GM18870 (cell line): ENCODE measurements at regions not wholly inside any gene's neighbourhood (a gene's known extent, or its start where the extent isn't known, plus 50 kb on each side); places are given as distances from the start of the nearest gene placed in this dataset.

Experiments used
- ATAC-seq: cut with Tn5 transposase; IDR thresholded peaks from one replicate; pipeline ENCODE4 v1.9.1; 2021; ENCODE audit warnings: moderate library complexity; ENCODE audit not compliant: unreplicated experiment

DNA sequence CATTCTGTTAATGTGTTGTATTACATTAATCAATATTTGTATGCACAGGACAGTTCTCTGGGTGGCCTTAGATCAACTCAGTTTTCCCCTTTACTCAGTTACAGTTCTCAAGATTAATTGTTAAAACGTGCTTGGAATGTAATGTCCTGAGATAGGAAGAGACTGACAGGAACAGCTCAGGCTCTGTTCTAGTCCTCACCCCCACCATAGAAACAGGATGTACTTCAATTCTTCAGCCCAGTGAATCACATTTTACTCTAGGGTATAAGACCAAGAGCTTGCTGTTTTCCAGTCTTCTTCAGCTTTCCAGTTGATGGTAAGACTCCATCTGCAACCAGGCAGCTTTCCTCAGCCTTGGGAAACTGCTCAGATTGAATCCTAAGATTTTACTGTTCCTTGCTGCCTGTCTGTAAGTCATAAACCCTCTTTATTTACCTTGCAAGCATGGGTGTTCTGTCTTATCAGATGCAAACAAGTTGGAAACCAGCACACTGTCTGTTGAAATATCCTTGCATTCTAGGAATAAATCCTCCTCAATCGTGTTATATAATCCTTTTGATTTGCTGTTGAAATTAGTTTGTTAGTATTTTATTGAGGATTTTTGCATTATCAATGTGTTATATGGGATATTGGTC is 836.9 kb upstream of the PCDH9 start:
- ATAC-seq, result no peak

DNA sequence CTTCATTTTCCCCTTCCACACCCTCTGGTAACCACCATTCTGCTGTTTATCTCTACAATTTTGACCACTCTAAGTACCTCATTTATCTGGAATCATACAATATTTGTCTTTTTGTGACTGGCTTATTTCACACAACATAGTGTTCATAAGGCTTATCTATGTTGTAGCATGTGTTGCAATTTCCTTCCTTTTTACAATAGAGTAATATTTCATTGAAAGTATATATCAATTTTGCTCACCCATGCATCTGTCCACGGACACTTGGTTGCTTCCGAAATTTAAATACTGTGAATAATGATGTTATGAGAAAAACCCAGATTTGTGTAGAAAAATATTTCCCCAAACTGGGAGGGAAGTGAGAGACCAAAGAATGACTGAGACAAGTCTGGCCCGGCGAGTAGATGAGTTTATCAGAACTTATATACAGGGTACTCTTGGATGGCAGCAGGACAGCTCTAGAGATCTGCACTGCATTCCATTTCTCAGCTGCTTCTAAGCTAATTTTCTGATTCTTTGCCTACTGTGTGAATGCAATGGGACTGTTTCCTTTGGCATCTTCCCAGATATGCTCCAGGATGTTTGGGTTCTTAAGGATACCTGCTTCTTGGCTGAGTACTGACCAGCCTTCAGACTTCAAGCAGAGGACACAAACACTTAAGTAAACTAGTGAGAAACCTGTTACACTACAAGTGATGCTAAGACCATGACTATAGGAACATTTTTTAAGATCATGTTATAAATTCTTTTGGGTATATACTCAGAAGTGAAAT is 834.0 kb upstream of the PCDH9 start:
- ATAC-seq, result no peak

DNA sequence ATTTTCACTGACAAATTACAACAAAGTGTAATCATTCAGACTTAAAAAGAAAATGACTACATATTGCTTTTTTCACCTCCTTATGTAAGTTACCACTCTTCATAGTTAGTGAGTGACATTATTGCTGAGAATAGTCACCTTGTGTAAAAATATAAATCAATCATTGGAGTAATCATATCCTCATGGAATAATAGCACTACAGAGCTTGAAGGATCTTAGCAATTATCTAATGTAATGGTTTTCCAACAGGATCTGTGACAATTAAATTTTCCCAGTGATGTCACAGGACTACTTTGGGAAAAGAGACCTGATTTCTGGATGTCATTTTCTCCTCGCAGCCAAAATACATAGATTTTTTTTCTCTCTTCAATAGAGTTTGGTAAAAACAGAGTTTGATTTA is 833.0 kb upstream of the PCDH9 start:
- no peak for ATAC-seq

DNA sequence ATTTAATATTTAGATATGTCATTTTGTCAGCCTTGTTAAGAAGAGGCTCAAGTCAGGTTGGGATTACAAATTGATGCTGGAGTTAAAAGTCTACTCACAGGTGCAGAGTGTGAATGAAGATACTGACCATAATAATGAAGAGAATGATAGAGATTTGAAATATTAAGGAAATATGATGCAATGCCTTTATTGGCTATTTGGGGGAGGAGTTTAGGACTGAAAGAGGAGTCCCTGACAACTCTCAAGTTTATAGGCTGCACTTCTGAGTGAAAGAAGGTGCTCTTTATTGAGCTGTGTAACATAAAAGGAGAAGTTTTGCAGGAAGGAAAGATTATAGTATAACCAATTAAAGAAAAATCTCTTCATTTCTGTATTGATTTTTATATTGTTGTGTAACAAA is 827.7 kb upstream of the PCDH9 start:
- ATAC-seq, result no peak

DNA sequence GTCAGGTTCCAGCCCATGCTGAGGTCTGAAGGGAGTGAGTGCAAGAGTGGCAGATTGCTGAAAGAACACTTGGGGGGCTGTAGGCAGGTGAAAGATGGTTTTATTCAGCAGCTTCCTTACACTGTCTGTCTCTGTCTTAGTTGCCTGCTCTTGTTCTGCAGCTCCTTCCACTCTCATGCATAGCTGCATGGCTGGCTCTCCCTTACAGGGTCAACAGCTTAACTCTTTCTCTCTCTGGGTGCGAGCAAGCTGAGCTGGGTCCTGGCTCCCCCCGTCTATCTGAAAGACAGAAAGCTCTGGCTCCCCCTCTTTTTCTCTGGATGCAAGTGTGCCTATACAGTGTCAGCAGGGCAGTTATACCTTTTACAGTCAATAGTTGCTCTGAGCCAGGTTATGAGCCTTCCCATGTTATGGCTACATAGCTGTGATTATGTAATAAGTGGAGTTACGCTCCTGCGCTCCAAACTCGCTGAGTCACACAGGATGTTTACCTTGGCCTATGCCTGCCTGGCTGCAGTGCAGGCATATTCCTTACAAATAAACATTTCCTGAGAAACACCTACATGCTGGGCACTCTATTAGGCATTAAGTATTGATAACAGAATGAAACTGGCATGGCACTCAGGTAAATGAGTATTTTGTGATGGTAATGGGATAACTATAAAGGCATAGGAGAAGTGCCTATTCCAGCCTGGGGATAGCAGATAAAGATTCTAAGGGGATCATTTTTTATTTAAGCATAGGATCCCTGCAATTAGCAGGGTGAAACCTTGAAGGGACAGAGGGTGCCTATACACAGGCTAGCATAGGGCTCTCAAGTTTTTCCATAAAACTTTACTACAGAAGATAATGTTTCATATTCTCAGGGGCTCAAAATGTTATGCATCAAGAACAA is 826.9 kb upstream of the PCDH9 start:
- ATAC-seq, result no peak

DNA sequence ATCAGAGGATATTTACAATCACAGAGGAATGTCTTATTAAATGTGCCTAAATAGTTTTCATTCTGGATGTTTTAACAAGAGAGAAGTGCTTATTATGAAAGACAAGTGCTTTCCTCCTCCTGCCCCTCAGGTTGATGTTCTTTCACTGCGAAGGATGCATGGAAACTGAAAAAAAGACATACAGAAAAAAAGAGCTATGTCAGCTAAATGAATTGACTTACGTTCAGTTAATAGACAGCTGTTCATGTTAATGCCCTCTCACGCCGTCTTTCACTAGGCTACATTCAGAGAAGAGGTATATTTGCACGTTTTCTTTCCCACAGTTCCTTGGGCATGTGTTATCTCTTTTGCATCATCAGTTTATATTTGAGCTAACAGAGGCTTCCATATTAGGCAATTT is 821.8 kb upstream of the PCDH9 start:
- ATAC-seq, result no peak

DNA sequence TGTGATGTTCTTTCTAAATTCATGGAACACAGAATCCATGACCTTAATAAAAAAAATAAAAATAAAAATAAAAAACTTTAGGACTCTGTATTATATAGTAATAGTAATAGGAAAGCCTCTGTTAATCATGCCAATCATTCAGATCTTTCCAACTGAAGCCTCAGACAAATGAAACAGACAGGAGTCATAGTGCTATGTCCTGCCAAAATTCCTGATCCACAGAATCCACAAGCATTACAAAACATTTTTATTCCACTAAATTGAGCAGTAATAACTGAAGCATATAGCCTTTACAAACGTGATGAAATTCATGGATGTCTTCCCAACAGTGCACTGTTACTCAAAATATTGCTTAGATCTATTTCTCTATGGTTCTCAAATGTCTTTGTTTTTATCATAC is 820.6 kb upstream of the PCDH9 start:
- no peak for ATAC-seq

DNA sequence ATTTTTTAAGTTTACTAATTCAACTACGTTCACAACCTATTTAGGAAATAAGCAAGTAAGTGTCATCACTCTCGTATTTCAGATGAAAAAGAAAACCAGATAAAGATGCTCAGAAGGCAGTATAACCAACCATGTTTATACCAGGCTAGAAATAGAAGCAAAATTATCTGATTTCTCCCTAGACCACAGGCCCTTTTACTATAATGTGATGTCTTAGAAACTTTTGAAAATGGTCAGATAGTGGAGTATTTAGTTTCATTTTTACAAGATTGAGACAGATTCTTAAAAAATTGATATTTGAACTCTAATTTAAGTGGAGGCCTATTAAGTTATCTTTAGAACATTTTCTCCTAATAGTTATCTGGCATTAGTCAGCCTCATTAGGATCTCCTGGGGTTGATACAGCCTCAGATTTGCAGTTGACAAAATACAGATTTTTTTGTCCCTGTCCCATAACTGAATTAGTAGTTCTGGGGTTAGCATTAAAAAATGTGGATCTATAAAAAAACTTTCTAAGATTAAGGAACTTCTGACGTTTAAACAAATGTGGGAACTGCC is 818.7 kb upstream of the PCDH9 start:
- no peak for ATAC-seq

DNA sequence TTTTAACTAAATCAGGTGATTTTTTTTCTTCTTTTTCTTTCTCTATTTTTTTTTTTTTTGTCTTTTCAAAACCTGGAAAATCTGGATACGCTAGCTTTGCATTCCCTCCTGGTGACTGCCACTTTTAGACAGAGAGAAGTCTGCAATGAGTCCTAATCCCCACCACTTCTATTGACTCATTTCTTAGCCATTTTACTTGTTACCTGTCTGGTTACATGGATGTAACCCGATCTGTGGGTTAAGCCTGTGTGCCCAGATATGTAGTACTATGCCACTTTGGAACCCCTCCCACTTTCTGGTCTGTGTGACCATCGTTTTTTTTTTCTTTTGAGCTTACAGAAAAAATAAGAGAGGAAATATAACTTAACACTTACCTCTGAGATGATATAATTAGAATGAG is 817.8 kb upstream of the PCDH9 start:
- ATAC-seq, result no peak

DNA sequence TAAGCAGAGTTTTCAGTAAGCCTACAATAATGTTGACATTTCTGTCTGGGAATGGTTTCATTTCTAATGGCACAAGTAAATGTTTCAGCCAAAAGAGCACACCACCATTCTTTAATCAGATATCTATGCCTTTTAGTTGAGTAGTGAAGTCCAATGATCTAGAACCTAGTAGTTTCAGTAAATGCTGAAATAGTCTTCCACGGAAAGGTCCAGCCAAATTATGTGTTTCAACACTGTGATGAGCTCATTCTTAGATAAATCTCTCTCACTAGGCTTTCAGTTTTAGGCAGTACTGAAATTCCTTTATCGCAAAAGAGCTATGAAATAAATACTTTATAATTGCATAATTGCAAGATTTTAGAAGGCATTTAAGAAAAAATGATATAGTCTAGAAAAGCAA is 816.8 kb upstream of the PCDH9 start:
- no peak for ATAC-seq

DNA sequence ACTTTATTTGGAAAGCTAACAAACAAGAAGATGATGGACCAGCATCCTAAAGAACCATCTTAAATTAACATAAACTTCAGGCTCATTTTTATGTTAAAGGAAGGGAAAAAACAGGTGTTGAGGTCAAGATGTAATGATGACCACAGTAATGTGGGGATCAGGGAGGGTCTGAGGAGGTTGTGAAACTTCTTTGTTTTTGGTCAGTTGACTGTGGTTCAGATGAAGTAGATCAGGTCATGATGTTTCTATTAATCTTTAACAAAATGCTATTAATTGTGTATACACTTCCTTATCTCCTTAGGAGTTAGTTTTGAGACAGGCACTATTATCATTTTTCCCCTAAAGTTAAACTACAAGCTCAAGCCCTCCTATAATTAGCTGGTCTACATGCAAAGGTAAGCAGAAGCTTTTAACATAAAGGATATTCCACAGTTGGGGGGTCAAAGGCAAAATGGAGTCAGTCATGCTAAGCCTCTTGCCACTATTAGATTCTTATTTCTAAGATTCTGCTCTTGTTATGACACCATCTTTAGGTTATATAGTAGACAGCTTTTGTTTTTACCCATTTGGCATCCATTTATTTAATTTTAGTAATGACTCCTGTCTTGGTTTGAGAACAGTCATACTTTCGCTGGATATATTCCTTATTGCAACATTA is 800.1 kb upstream of the PCDH9 start:
- no peak for ATAC-seq

DNA sequence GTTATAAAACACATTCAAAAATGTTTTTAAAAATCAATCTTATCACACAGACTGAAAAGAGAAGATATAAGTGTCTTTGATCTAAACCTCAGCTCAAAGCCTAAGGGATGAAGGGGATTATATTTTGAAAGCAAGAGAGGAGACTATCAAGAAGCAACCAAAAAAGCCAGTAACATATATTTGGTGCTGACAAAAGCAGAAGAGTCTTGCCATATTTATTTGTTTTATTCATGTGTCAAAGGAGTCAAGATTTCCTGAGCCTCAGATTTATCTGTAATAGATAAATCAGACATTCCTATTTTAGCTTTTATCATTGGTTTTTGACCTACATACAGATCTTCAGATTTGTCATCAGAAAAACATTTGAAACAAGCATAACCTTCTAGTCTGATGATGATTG is 798.6 kb upstream of the PCDH9 start:
- no peak for ATAC-seq

DNA sequence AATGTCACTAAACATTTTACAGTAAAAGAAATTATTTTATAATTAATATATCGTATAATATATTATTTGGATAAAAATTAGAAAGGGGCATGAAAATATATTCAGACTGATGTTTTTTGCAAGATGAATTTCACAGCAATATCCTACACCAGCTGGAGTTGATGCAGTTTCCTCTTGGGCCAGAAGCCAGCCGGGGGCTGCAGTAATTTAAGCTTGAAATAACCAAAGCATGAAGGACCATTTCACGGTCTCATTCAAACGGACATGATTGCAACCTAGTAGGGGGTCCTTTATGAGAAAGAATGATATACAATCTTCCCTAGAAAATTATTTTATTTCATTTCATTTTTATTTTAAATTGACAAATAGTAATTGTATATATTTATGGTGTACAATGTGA is 797.2 kb upstream of the PCDH9 start:
- no peak for ATAC-seq

DNA sequence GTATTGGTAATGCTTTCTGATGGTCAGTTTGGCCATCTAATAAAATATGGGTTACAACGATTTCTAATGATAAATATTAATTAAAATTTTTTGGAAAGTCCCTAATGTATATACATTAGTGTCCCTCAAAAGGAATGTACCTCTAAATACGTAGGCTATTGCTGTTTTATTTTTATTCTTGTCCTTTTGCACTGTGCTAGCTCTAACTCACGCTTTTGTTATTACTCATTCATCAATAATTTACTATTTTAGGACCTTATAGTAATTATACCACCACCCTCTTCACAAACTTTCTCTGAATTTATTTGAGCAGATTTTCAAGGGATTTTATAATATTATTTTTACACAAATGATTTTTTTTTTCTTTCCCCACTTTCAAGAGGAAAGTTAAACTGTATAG is 795.9 kb upstream of the PCDH9 start:
- peak; percentile 37 for ATAC-seq

DNA sequence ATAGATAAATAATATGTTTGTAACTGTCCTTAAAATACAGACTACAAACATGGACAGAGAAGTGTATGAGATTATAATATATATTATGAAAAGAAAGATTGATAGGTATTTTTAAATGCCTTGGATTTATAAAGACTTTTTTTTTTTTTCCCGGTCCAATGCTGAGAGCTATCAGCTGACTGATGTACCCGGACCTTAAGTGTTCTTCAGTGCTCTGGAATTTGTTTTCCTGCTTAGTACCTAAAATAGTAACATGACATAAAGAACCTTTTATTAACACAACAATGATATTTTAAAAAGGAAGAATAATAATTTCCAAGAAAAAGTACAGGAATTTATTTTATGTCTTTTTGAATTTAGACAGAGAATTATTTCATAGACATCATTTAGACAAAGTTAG is 795.5 kb upstream of the PCDH9 start:
- no peak for ATAC-seq

DNA sequence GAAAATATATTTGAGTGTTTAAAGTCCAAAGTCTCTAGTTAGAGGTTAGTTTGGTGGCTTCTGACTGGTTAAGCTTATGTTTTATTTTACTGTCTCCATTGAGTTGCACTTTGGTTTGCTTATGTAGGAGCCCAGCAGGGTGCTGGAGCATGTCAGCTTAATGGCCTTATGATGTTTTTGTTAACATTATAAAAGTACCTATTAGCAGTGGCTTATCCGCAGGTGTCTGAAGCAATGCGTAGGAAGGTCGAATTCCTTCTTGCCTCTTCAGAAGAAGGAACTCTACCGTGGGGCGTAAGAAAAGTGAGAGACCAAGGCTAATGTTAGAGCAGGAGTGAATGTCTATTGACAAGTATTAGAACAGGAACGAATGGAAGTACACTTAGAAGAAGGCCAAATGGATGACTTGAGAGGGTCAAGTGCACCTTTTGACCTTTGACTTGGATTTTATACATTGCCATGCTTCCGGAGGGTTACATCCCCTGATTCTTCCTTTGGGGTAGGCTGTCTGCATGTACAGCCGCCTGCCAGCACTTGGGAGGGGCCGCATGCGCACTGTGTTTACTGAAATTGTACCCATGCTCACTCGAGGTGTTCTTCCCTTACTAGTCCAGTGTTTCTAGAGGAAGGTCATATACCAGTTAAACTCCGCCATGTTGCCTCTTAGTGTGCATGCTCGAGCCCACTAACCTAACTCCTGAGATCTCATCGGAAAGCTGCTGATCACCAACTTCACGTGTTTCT is 793.9 kb upstream of the PCDH9 start:
- ATAC-seq, result no peak

DNA sequence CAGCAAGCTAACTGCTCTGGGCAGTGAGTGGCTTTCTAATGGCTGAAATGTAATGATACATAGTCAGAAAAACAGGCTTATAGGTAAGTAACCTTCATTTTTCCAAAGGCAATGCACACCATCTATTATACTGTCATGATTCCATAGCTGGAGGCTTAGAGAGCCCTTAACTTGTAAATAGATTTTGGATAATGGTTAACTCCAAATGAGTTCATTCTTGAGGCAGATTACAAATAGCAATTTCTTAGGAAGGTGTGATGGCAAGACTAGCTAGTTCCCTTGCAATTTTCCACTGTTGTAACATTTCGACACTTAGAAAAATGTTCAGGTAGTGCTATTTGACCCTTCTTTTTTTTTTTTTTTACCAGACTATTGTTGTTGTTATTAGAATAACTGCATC is 789.8 kb upstream of the PCDH9 start:
- ATAC-seq, result no peak

DNA sequence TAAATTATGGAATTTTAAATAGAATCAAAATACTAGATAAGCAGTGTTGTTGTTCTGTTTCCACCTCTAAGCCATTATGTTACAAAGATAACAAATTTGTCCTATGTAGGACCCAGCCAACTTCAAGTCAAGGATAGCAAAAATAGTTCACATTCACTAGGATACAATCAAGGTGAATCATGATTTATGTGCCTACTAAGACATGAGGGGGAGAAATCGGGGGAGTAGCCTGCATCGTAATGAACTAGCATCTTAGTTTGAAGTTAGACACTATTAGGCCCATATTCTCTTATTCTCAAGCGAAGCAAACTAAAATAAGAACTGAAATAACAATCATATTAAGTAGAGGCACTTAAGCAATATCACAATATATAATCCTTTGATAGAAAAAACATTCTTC is 779.4 kb upstream of the PCDH9 start:
- no peak for ATAC-seq

DNA sequence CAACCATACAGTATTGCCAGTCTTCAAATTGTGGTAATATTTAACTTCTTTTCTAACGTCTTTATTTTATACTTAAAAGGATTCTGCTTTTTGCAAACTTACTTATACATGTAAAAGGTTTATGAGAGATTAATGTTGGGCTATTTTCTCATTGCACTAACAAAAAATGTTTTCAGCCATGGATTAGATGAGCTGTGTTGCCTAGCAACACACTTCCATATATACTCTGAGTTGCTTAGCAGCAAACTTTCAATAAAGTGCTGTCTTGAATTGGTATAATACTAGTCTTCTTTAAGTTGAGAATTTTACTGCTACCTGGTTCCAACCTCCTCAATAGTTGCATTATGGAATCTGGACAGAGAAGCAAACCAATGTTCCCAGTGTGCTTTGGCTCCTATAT is 777.4 kb upstream of the PCDH9 start:
- no peak for ATAC-seq

DNA sequence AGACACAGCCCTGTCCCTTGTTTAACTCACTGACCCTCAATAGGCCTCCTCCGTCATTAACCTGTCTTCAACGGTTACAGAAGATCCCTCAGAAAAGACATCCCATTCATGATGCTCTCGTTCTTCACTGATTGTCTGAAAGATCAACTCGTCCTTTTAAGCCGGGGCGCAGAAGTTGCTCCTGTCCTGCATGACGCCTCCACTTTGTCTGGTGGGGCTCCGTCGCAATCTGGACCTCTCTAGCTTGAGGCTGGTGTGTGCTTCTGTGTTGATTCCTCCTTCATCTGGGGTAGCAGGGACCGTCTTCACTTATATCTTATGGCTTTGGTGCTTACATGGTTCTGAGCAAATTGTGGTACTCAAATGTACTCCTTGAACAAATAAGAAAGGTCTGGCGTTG is 766.0 kb upstream of the PCDH9 start:
- ATAC-seq, result no peak
